T-cell (primary cell): ENCODE measurements at regions not wholly inside any gene's neighbourhood (a gene's known extent, or its start where the extent isn't known, plus 50 kb on each side); places are given as distances from the start of the nearest gene placed in this dataset.

Source experiments
- ATAC-seq, 4 experiments: fragments of 200-7000 bp in 3 of 4; fragments of 150-1000 bp in 1 of 4; cut with Tn5 transposase; replicated peaks in 1 of 4; 1 replicate in 3 of 4; 2 replicates in 1 of 4; pipeline ENCODE4 v1.10.0; 2021; ENCODE audit warnings: moderate library complexity in 3 of 4, mild to moderate bottlenecking in 2 of 4, moderate number of reproducible peaks in 1 of 4
- CTCF ChIA-PET, 2 donors: fragments of 300-600 bp; sonication (Branson Sonifier 250); formaldehyde crosslinking; loops; one replicate each; lab custom pipeline; 2022; ENCODE audit warnings: antibody characterized with exemption in 2 of 2; lab: Charles Lee
- POLR2A ChIA-PET, 2 donors: fragments of 300-600 bp; sonication (Branson Sonifier 250); formaldehyde crosslinking; loops; one replicate each; lab custom pipeline; 2022; ENCODE audit warnings: antibody characterized with exemption in 2 of 2; lab: Charles Lee
- DNase-seq, 35 experiments: peaks; one replicate each; pipeline versions ENCODE4 v3.0.0 to v3.0.0-alpha.2; 2013 to 2023
- H3K27ac ChIP-seq: one replicate; pipeline ENCODE4 v1.5.1; 2013; ENCODE audit warnings: low read length
- H3K27me3 ChIP-seq, 2 experiments: replicated peaks in 1 of 2; 1 replicate in 1 of 2; 2 replicates in 1 of 2; pipeline versions ENCODE4 v1.6.1 to v1.7.0; 2013; ENCODE audit warnings: low read length in 1 of 2, mixed read lengths in 1 of 2; ENCODE audit not compliant: control insufficient read depth in 2 of 2, insufficient read depth in 2 of 2; ENCODE audit errors: extremely low read depth in 1 of 2
- H3K36me3 ChIP-seq, 2 donors: 1 replicate in 1 of 2; 2 replicates in 1 of 2; pipeline versions ENCODE4 v1.6.1 to v1.7.0; 2013; ENCODE audit warnings: low read length in 1 of 2; ENCODE audit not compliant: control insufficient read depth in 2 of 2, insufficient read depth in 1 of 2; ENCODE audit errors: extremely low read depth in 1 of 2
- H3K4me1 ChIP-seq, 2 experiments: 1 replicate in 1 of 2; 2 replicates in 1 of 2; pipeline versions ENCODE4 v1.6.1 to v1.7.0; 2013; ENCODE audit warnings: low read length in 2 of 2, mixed read lengths in 1 of 2; ENCODE audit not compliant: insufficient read depth in 2 of 2, control insufficient read depth in 1 of 2; ENCODE audit errors: extremely low read depth in 1 of 2
- H3K4me3 ChIP-seq, 2 donors: 1 replicate in 1 of 2; 2 replicates in 1 of 2; pipeline versions ENCODE4 v1.5.1 to v1.7.0; 2013; ENCODE audit warnings: mild to moderate bottlenecking in 2 of 2, low read length in 1 of 2, moderate library complexity in 1 of 2; ENCODE audit not compliant: control insufficient read depth in 1 of 2; ENCODE audit errors: extremely low read depth in 1 of 2
- H3K9me3 ChIP-seq: 2 replicates; pipeline ENCODE4 v1.7.0; 2013
- H3K27ac Mint-ChIP-seq, 2 donors: one replicate each; pipeline ENCODE4 v1.8.0; 2020 to 2021; ENCODE audit warnings: mild to moderate bottlenecking in 2 of 2, mixed read lengths in 2 of 2
- H3K27me3 Mint-ChIP-seq, 2 donors: one replicate each; pipeline ENCODE4 v1.8.0; 2021 to 2022; ENCODE audit warnings: mixed read lengths in 2 of 2
- H3K36me3 Mint-ChIP-seq: one replicate; pipeline ENCODE4 v1.8.0; 2021; ENCODE audit warnings: mixed read lengths
- H3K4me1 Mint-ChIP-seq, 3 donors: one replicate each; pipeline ENCODE4 v1.8.0; 2020 to 2022; ENCODE audit warnings: mixed read lengths in 3 of 3, mild to moderate bottlenecking in 1 of 3
- H3K4me3 Mint-ChIP-seq, 3 donors: one replicate each; pipeline ENCODE4 v1.8.0; 2020 to 2022; ENCODE audit warnings: mild to moderate bottlenecking in 3 of 3, mixed read lengths in 3 of 3, moderate library complexity in 3 of 3
- H3K9me3 Mint-ChIP-seq, 3 donors: one replicate each; pipeline ENCODE4 v1.8.0; 2020 to 2022; ENCODE audit warnings: mixed read lengths in 3 of 3
- WGBS: methylation state at CpG from one replicate; pipeline ENCODE4 v1.1.5; 2013; ENCODE audit warnings: missing lambda C conversion rate; ENCODE audit not compliant: insufficient coverage; 5-methylcytosine and 5-hydroxymethylcytosine counted together

DNA sequence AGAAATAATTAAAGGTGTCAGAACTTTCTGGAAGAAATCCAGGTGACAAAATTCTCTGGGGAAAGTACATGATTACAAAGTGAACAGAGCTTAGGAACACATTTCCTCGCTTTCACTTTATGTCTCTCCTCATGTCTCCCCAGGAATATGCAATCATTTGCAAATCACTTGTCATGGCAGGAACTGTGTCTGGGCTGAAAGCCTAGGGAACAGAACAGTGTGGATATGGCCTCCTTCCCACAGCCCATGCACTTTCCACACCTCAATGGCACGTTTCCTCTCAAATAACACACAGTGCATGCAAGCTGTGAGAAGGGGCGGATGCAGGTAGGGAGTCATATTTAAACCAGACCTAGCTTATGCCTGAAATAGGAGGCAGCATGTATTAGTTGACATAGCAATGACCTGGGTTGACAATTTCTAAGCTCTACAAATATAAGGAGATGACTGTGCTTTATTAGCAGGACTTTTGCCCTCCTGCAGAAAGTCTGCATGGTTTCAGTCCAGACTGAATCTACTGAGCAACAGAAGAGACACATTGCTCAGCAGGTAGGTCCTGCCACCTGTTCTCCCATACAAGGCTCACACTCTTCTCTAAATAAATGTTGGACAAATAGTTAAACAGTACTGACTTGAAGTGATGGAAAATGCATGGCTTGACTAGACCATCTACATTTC is 236.0 kb upstream of the ELAC2 start:
- H3K27me3 Mint-ChIP-seq = no peaks in the 10 kb centered on the region
- Histone ChIP-seq H3K4me1 (no peaks in the 10 kb centered on the region), H3K27ac (no peak overlapping the region), H3K27me3 (no peaks in the 10 kb centered on the region), H3K36me3 (no peaks in the 10 kb centered on the region), H3K4me3 (no peak overlapping the region), H3K9me3 (no peaks in the 10 kb centered on the region)
- no CpG with 5 or more reads among the region's 3 CpGs for whole genome bisulfite sequencing
- no peaks in the 10 kb centered on the region for H3K36me3 Mint-ChIP-seq
- DNase-seq (no peak), ATAC-seq (no peak)
- H3K27ac Mint-ChIP-seq = no peak overlapping the region
- no peak overlapping the region for H3K4me3 Mint-ChIP-seq
- CTCF ChIA-PET = no interaction called here
- no peaks in the 10 kb centered on the region for H3K4me1 Mint-ChIP-seq
- POLR2A ChIA-PET = no interaction called here
- peaks cover 5 to 11% (median 11%) of the 10 kb centered on the region in 3 donors for H3K9me3 Mint-ChIP-seq

- H3K4me1 Mint-ChIP-seq = no peaks in the 10 kb centered on the region
- H3K9me3 ChIP-seq = no peaks in the 10 kb centered on the region
- ChIA-PET CTCF (no interaction called here), POLR2A (no interaction called here)
- no peak overlapping the region for H3K4me3 Mint-ChIP-seq
- no peaks in the 10 kb centered on the region for H3K36me3 Mint-ChIP-seq
- peaks cover 0 to 5% (median 3%) of the 10 kb centered on the region in 3 donors for H3K9me3 Mint-ChIP-seq
- H3K27me3 Mint-ChIP-seq = peaks cover 0 to 6% of the 10 kb centered on the region in 2 donors
- no peak overlapping the region for H3K27ac ChIP-seq
- no peak overlapping the region for H3K4me3 ChIP-seq
- 90% methylated on average over 2 of the region's 5 CpGs for WGBS
- DNase-seq = no peak
- H3K4me1 ChIP-seq = no peaks in the 10 kb centered on the region
- ATAC-seq = no peak
- no peaks in the 10 kb centered on the region for H3K27me3 ChIP-seq
- no peaks in the 10 kb centered on the region for H3K36me3 ChIP-seq
- H3K27ac Mint-ChIP-seq = no peak overlapping the region
Measured at GRCh38 chr17:13244513-13244912, 226.7 kb upstream of the ELAC2 start.

- no peaks in the 10 kb centered on the region for H3K36me3 Mint-ChIP-seq
- ChIA-PET CTCF (no interaction called here), POLR2A (no interaction called here)
- no peaks in the 10 kb centered on the region for H3K36me3 ChIP-seq
- H3K27ac ChIP-seq = no peak overlapping the region
- H3K4me1 ChIP-seq = no peaks in the 10 kb centered on the region
- no peaks in the 10 kb centered on the region for H3K9me3 Mint-ChIP-seq
- DNase-seq = no peak
- H3K4me3 ChIP-seq = no peak overlapping the region
- H3K27ac Mint-ChIP-seq = no peak overlapping the region
- H3K4me1 Mint-ChIP-seq = no peaks in the 10 kb centered on the region
- ATAC-seq = no peak
- peaks cover under 1 to 6% of the 10 kb centered on the region in 2 donors for H3K27me3 Mint-ChIP-seq
- 90% methylated on average over 3 of the region's 4 CpGs for whole genome bisulfite sequencing
- H3K4me3 Mint-ChIP-seq = no peak overlapping the region
- H3K27me3 ChIP-seq = no peaks in the 10 kb centered on the region
- no peaks in the 10 kb centered on the region for H3K9me3 ChIP-seq
Measured at GRCh38 chr17:13243585-13243984, 225.8 kb upstream of the ELAC2 start.

- ATAC-seq (no peak), DNase-seq (no peak)
- Histone ChIP-seq H3K4me1 (no peaks in the 10 kb centered on the region), H3K4me3 (no peak overlapping the region), H3K27me3 (no peaks in the 10 kb centered on the region), H3K36me3 (no peaks in the 10 kb centered on the region), H3K9me3 (no peaks in the 10 kb centered on the region), H3K27ac (no peak overlapping the region)
- H3K27me3 Mint-ChIP-seq = peaks cover 3 to 7% of the 10 kb centered on the region in 2 donors
- no peaks in the 10 kb centered on the region for H3K36me3 Mint-ChIP-seq
- no peaks in the 10 kb centered on the region for H3K4me1 Mint-ChIP-seq
- CTCF ChIA-PET = no interaction called here
- H3K4me3 Mint-ChIP-seq = no peak overlapping the region
- no peak overlapping the region for H3K27ac Mint-ChIP-seq
- peaks cover 0 to 3% (median 0%) of the 10 kb centered on the region in 3 donors for H3K9me3 Mint-ChIP-seq
- POLR2A ChIA-PET = no interaction called here
- WGBS = no CpG with 5 or more reads among the region's 1 CpG
Measured at GRCh38 chr17:13240851-13241250, 223.0 kb upstream of the ELAC2 start.

DNA sequence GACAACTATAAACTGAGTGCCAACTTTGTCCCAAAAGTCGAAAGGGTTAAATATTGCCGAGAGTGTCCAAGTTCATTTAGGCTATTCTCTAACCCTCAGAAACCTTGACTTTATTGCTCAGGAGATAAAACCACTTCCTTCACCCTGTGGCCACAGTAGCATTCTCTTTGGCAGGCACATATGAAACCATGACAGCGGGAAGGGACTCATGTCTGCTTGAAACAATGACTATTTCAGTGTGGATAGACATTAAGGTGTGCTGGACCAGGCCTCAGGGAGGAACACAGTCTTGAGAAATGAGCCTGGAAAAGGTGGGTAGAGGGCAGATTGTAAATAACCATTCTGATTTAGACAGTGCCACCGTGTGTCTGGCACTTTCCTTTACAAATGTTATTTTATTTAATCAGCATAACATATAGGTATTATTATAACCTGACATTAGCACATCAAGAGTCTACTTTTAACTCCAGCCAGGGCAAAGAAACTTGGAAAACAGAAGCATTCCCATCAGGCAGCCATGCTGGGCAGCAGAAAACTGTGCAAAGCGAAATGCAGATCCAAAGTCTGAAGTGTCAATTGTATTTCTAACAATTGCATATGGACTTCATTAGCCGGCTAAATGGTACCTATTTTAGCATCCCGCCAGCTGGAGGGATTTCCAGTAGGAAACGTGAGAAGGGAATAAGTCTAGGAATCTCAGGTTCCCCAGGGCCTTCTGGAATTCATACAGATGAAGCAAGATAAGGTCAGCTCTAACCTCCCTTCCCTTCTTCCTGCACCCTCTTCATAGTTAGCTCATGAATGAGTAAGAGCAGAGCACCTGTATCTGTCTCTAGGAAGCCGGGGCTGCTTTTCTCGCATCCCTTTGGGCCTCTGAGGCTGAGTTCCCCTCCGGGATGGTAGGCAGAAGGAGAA is 212.8 kb upstream of the ELAC2 start:
- 76% methylated on average over 3 of the region's 11 CpGs for WGBS
- ChIA-PET CTCF (no interaction called here), POLR2A (no interaction called here)
- DNase-seq (no peak), ATAC-seq (no peak)
- no peaks in the 10 kb centered on the region for H3K9me3 ChIP-seq
- H3K36me3 Mint-ChIP-seq = no peaks in the 10 kb centered on the region
- H3K4me3 ChIP-seq = no peak overlapping the region
- H3K27ac Mint-ChIP-seq = no peak overlapping the region
- no peaks in the 10 kb centered on the region for H3K27me3 ChIP-seq
- H3K36me3 ChIP-seq = no peaks in the 10 kb centered on the region
- peaks cover 0 to 4% (median 2%) of the 10 kb centered on the region in 3 donors for H3K9me3 Mint-ChIP-seq
- no peaks in the 10 kb centered on the region for H3K4me1 Mint-ChIP-seq
- H3K4me1 ChIP-seq = no peaks in the 10 kb centered on the region
- H3K27ac ChIP-seq = no peak overlapping the region
- H3K4me3 Mint-ChIP-seq = no peak overlapping the region
- H3K27me3 Mint-ChIP-seq = no peaks in the 10 kb centered on the region

DNA sequence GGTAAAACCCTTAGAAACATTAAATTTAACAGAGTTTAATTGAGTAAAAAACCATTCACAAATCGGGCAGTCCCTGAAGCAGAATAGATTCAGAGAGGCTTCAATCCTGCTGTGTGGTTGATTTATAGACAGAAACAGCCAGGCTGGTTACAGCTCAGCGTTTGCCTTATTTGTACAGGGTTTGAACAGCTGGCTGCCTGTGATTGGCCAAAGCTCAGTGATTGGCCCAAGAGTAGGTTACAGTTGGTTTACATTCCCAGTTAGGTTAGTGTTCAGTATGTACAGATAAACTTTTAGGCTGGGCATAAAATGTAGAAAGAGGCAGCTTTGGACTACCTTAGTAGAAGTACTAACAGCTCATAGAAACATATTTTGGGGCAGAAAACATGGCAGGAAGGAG is 210.4 kb upstream of the ELAC2 start:
- Mint-ChIP-seq H3K9me3 (peaks cover 0 to 4% (median 2%) of the 10 kb centered on the region in 3 donors), H3K27me3 (no peaks in the 10 kb centered on the region), H3K36me3 (no peaks in the 10 kb centered on the region), H3K4me3 (no peak overlapping the region), H3K27ac (no peak overlapping the region), H3K4me1 (no peaks in the 10 kb centered on the region)
- Histone ChIP-seq H3K36me3 (no peaks in the 10 kb centered on the region), H3K27ac (no peak overlapping the region), H3K4me1 (no peaks in the 10 kb centered on the region), H3K27me3 (no peaks in the 10 kb centered on the region), H3K4me3 (no peak overlapping the region), H3K9me3 (no peaks in the 10 kb centered on the region)
- WGBS = 92% methylated on average over 2 of the region's 2 CpGs
- DNase-seq (no peak), ATAC-seq (no peak)
- POLR2A ChIA-PET = no interaction called here
- CTCF ChIA-PET = interaction anchor here in 1 of 2 donors (0.6 kb wide), 1 partner anchor 1657 kb away, joined by 4 read pairs; no protein-coding TSS in a partner anchor
